HG02623 (cell line): ENCODE measurements at regions not wholly inside any gene's neighbourhood (a gene's known extent, or its start where the extent isn't known, plus 50 kb on each side); places are given as distances from the start of the nearest gene placed in this dataset.
"Not testable (repeated sequence)": the region's sequence is repeated elsewhere in the genome, so short reads cannot be mapped to it uniquely, and the experiment has no call there.

ENCODE experiments used
- ATAC-seq: cut with Tn5 transposase; IDR thresholded peaks from one replicate; pipeline ENCODE4 v1.9.1; 2021; ENCODE audit warnings: moderate library complexity; ENCODE audit not compliant: unreplicated experiment

DNA sequence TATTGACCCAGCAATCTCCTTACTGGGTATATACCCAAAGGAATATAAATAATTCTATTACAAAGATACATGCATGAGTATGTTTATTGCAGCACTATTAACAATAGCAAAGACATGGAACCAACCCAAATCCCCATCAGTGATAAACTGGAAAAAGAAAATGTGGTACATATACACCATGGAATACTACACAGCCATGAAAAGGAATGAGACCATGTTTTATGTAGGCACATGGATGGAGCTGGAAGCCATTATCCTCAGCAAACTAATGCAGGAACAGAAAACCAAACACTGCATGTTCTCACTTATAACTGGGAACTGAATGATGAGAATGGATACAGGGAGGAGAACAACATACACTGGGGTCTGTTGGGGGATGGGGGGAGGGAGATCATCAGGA, 489.7 kb upstream of the KLF6 start:
- ATAC-seq: not testable (repeated sequence)

DNA sequence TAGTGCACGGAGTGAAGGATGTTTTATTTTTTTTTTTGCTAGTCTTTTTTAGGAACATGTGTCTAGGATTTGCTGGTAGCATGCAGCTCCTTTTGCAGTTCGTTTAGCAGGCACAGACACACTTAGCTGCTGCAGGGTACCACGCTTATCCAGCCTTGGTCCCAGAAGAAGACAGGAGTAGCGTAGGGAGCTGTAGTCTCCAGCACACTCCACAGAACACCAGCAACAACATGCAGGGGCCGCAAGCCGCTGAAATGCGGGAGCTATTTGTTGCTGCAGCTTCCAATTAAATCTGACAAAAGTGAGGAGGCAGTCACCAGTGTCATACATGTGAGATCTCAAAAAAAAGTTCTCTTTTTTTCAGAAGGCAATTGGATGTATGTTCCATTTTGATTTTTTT, 486.2 kb upstream of the KLF6 start:
- no peak for ATAC-seq

DNA sequence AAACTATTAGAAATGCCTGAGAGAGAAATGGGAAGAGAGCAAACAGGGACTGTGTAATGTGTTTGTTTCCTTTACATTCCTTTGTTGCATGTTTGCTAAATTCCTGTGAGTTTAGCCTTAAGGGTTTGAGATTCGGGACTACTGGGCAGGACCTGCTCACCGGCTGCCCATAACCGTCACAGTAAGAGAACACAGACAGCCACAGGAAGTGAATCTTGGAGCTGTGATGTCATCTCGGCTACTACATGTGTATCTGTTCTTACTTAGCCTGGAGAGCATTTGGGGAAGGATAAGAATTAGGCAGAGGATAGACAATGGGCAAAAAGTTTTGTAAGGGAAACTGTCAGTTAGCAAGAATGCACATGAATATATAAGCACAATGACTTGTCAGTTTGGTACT, 485.1 kb upstream of the KLF6 start:
- no peak for ATAC-seq

GRCh38 chr10:4268490-4268889, 483.5 kb upstream of the KLF6 start:
- not testable (repeated sequence) for ATAC-seq

DNA sequence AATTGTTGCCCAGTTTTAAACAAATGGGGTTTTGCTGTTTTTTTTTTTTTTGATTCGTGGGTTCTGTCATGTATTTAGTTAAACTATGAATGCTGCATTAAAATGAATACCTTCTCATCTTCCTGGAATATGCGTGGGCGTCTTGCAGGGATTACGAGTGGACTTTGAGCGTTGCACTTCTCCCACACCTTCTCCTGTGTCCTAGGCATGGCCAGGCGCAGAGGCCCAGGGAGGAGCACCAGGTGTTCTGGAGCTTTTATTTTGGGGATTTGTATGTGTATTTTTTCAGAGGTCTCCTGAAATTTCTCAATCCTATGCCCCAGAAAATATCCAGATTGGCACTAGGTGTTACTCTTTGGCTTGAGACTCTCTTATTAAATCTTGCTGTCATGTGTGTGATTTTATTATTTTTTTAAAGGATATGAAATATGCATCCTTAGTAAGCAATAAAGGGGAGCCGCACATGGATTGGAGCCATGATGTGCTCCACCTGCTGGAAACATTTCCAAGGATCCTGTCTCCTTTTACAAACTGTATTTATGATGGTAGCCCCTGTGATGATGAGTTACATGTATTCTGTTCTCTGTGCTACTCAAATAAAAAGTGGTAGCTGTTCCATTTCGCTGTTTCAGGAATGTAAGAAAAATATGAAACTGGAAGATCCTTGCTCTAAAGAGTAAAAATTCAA, 482.2 kb upstream of the KLF6 start:
- no peak for ATAC-seq

DNA sequence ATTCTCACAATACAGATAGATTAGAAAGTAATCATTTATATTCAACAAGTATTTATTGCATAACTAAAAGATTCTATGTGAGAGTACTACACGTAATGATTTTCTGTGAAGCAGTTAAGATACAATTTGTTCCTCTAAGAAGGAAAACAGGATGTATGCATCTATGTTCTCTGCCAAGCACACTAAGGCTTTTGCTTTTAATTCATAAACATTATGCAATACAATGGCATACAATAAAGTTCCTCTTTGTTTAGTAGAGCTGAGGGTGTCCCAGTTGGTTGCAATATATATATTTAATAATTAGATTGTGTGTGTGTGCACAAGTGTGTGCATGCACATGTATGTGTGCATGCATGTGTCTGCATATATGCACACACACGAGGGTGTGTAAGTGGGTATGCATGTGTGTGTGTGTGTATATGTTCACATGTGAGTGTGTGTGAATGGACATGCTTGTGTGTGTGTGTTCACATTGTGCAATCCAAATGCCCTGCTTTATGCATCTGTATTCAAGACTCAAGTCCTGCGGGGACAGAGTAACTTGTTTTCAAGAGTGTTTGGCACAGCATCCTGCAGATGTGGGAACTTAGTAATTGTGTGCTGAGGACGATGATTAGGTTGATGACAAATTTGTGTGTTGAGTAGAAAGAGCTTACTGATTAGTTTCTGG, 481.5 kb upstream of the KLF6 start:
- ATAC-seq: no peak

GRCh38 chr10:4265964-4266363, 481.0 kb upstream of the KLF6 start:
- ATAC-seq: no peak

DNA sequence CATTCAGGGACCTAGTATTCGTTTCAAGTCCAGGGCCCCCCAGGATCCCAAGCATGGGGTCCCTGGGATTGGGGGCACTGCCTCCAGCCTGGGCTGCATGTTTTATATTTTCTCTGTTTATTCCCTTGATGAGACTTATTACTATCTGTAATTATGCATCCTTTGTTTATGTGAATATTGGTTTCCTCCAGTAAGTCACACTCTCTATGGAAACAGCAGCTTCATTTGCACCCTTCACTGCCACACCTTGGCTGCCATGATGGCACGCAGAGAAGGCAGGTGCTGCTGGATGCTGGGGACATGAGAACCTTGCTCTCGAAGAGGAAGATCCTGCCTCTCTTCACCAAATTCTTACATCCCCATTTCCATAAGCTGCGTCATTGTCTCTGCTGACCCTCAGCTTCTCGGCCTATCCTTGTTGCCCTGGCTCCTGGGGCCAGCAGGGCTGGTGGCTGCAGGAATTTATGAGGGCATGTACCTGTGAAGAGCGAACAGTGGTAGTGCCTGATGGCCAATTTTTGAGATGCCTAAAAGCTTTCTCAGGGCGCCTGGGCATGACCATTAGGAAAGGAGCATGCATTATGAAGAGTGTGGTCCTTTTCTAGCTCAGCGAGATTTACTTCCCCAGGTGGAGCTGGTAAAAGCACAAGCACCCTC, 479.3 kb upstream of the KLF6 start:
- ATAC-seq: no peak

DNA sequence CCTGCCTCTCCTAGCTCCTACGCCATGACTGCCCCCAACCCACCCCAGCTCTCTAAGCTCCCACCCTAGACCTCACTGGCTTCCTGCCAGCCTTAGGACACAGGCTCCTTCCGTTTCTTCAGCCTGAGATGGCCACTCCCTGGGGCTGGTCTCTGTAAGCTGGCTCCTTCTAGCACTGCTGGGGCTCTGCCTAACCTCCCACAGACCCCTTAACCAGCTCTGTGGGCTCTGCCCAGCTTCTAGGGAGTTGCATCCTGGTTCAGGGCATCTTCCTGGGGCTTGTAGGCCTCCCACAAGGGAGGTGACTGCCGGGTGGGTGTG, 478.6 kb upstream of the KLF6 start:
- ATAC-seq: no peak

DNA sequence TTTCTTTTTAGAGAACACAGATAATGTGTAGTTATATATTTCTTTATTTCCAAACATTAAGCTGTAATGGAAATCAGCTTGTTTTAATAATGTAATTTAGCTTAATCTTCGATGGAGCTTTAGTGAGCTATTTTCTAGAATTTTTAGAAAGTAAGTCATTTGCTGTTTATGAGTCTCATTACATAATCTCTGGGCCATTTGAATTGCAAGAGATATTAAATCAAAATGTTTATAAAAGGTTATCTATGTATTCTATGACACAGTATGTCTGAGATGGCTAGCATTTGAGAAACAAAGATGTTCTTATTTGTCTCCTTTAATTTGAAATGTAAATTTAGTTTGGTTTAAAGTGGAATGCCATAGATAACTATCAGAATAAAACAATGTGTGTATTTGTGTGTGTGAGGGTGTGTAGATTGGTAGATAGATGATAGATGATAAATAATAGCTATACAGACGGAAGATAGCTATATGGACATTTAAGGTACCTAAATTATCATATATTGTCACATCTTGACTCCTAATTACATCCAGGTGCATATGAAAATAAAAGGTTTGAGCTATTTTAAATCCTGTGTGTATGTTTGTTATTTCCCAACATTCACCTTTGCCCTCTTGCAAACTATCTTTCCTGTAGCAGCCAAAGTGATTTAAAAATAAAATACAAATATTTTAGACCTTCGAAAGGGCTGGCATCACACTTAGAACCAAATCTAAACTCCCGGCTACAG, 478.0 kb upstream of the KLF6 start:
- ATAC-seq: no peak

GRCh38 chr10:4262449-4262848, 477.4 kb upstream of the KLF6 start:
- ATAC-seq: no peak

GRCh38 chr10:4260483-4261124, 475.6 kb upstream of the KLF6 start:
- no peak for ATAC-seq

- ATAC-seq: no peak
Measured at GRCh38 chr10:4257939-4258465, 473.0 kb upstream of the KLF6 start.

- ATAC-seq: no peak
Measured at GRCh38 chr10:4256971-4257370, 472.0 kb upstream of the KLF6 start.

DNA sequence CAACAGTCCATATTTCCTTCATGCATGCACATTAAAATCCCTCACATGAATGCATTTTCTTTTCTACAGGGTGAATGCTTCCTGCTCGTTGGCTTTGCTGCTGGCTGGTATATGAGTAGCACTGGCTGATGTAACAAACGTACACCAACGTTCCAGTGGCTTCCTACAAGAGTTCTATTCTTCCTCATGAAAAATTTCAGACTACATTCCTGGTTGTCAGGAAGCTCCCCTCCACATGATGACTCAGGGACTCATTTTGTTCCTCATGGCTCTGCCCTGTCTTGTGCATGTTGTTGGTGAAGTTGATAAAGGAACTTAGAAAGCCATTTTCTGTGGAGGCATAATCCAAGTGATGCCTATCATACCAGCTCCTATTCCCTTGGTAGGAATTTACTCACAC, 470.7 kb upstream of the KLF6 start:
- no peak for ATAC-seq

- ATAC-seq: no peak
Measured at GRCh38 chr10:4254101-4254994, 469.3 kb upstream of the KLF6 start.

- no peak for ATAC-seq
Measured at GRCh38 chr10:4252701-4253100, 467.7 kb upstream of the KLF6 start.

DNA sequence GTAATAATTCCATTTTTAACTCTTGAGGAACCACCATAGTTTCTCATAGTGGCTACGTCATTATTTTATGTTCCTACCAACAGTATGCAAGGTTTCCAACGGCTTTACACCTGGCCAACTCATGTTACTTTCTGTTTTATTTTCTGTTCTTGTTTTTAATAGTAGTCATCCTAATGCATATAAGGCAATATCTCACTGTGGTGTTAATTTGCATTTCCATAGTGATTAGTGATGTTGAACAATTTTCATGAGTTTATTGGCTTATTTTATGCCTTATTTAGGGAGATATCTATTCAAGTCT, 465.5 kb upstream of the KLF6 start:
- ATAC-seq: peak; percentile 89

DNA sequence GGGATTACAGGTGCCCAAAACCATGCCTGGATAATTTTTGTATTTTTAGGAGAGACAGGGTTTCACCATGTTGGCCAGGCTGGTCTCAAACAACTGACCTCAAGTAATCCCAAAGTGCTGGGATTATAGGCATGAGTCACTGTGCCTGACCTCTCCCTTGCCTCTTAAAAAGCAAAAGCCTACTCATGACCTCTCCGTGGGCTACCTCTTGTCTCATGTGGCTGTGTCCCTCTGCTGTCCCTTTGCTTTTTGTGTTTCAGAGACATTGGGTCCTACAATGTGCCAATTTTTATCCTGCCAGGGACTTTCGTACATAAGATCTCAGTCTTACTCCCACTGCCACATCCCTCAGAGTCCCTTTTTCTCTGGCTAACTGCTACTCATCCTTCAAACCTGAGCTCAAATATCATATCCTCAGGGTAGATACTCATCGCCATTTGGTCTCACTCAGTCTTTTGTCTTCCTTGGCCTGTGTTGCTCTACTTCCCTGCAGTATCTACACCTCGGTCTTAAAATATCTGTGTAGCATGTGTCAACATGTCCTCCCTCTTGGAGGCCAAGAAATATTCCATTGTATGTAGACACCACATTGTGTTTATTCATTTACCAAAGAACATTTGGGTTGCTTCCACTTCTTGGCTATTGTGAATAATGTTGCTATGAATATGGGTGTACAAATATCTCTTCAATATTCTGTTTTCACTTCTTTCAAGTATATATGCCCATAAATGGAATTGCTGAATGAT, 465.0 kb upstream of the KLF6 start:
- ATAC-seq: no peak

DNA sequence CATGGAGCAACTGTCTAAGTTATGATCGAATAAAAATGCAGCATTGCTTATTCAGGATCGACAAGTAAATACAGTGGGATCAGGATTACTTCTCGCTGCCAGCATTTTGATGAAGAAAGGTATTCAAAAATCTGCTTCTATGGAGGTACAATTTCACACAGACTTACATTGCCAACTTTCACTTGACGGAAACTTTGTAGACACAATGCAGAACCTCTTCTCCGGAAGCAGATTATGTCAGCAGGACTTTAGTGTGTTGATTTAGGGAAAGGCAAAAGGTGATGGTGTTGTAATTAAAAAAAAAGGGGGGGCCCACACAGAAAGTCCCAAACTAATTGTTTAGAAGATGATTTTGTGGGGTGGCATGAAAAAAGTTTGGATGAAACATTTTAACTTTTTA, 462.4 kb upstream of the KLF6 start:
- no peak for ATAC-seq
